T47D (cell line): ENCODE measurements at regions not wholly inside any gene's neighbourhood (a gene's known extent, or its start where the extent isn't known, plus 50 kb on each side); places are given as distances from the start of the nearest gene placed in this dataset.

Experiments
- DNase-seq, 2 experiments: peaks; one replicate each; pipeline versions ENCODE4 v3.0.0 to v3.0.0-alpha.2; 2011 to 2012; ENCODE audit warnings: low read depth in 1 of 2, low spot score in 1 of 2
- JUND ChIP-seq: IDR thresholded peaks from 2 replicates; pipeline ENCODE4 v1.6.1; 2012; ENCODE audit warnings: low read depth
- in situ Hi-C: cut with HindIII; loops from 2 replicates; pipeline ENCODE4 v1.10.0; 2016; ENCODE audit warnings: low sequenced_read_pairs, low pct_unique_long_range_greater_than_20kb

DNA sequence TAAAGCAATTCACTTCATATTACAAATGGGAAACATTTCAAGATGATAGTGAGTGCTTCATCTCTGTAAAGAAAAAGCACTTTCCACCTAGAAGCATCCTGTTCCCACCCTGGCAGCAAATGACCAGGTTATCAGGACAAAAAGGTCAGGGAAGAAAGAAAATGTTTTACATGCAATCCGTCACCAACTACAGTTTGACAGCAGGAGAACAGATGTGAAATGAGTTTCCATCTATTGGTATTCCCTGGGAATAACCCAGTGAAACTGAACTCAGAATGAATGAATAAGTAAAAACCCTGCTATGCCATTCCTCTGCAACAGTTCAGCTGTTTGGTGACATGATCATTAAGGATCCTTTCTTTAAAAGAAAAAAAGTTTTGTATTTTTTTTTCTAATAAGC, 67.6 kb downstream of the HTR1A start:
- in situ Hi-C loops, result no loop called here
- TF ChIP-seq JUND, result no peak
- no peak for DNase-seq

DNA sequence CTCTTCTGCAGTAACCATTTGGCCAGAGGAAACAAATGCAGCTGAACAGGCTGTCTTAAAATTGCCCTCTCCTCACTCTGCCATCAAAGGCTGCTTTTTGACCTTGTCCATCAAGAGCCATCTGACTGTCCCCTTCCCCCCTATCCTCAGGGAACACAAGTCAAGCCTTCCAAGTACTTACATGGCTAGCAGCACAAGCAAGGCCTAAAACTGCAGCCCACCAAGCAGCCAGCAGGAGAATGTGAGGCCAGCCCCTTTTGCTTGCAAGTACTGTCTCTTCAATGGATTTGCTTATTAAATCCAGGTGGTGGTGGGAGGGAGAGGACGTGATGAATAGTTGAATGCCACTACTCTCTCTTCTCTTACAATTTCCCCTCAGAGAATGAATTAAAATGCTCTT, 83.5 kb downstream of the HTR1A start:
- no peak for DNase-seq
- no peak for TF ChIP-seq JUND
- in situ Hi-C loops, result no loop called here

DNA sequence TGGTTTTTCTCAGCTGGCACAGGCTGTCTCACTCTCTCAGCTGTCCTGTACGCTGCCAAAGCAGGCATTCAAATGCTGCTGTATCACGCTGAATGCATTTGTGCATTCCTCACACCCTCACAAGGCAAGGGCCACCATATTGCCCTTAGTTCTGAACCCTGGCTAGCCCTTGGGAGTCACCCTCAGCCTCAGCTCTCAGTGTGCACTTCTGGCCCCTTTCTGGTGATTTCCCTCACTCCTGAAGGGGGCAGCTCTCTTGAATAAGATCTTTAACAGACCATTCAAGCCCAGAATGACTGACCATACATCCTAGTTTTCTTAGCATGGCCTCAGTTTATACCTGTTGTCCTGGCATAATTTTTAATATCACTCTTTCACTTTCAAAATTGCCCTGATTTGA, 84.3 kb downstream of the HTR1A start:
- TF ChIP-seq JUND, result no peak
- in situ Hi-C loops, result no loop called here
- no peak for DNase-seq

GRCh38 chr5:63860379-63860778, 101.9 kb downstream of the HTR1A start:
- no peak for TF ChIP-seq JUND
- in situ Hi-C loops, result no loop called here
- DNase-seq, result no peak

DNA sequence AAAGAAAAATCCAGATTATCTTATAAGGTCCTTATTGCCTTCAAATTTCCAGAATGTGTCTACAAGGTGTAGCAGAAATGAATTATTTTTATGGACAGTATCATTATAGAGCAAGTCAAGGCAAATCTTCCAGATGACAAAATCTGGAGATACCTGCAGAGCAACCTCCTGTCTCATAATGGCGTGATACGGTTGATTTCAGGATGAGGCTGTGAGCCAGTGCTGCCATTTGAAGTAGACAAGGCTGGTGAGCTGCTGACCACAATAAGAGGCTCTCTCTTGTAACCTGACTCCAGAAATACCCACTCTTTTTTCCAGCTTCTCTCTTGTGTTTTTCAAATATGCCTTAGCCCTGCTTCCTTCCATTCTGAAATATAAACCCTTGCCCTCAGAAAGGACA, 108.2 kb downstream of the HTR1A start:
- DNase-seq, result no peak
- TF ChIP-seq JUND, result no peak

DNA sequence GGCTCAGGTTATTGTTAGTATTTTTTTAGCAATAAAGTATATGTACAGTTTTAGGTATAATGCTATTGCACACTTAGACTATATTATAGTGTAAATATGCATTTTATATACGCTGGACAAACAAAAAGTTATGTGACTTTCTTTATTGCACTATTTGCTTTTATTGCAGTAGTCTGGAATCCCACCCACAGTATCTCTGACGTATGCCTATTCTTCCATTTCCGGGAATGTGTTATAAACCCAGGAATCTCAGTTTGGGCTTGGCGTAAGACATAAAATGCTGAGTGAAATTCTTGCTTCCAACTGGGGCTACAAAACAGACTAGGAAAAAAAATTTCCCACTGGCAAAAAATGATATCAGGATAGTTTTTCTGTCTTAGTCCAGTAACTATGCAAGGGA, 119.1 kb downstream of the HTR1A start:
- in situ Hi-C loops, result no loop called here
- DNase-seq, result no peak
- TF ChIP-seq JUND, result no peak

More for the DNA sequence above, 108.2 kb downstream of the HTR1A start:
- in situ Hi-C loops, result no loop called here

DNA sequence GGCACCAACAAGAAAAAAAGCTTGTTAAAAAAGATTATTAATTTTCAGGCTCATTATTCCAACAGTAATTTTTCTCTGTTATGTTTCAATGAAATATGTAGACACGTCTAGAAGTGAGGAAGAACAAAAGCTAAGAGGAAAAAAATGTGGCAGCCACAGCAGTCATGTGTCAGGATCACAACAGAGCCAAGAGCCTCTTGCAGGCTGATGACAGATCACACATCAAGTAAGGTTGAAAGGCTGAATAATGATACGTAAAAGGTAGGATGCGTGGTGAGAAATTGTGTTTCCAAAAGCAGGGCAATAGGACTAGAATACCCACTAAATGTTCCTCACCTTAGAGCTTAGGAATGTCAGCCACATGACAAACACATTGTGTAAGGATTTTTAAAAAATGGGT, 124.8 kb downstream of the HTR1A start:
- TF ChIP-seq JUND, result no peak
- in situ Hi-C loops, result no loop called here
- DNase-seq, result no peak

- TF ChIP-seq JUND, result no peak
- DNase-seq, result no peak
- in situ Hi-C loops, result no loop called here
Measured at GRCh38 chr5:63831381-63831780, 130.9 kb downstream of the HTR1A start.

GRCh38 chr5:63825984-63826383, 136.3 kb downstream of the HTR1A start:
- TF ChIP-seq JUND, result no peak
- no peak for DNase-seq
- in situ Hi-C loops, result no loop called here

GRCh38 chr5:63823583-63823982, 138.7 kb downstream of the HTR1A start:
- in situ Hi-C loops, result no loop called here
- no peak for DNase-seq
- no peak for TF ChIP-seq JUND

DNA sequence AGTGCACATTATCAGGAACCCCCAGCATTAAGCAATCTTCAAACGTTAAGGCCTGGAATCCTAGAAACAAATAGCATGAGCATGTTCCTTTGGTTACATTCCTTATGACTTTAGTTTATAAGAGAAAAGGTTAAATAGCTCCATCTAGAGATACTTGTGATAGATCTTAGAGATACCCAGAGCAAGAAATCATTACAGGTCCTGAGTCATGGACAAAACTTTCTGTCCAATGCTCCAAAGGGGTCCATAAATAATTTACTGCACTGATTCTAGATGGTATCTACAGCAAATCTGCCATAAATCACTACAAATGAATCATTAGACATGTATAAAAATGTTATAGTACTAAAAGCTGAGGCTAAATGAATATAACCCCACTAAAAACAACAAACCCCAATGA, 139.6 kb downstream of the HTR1A start:
- DNase-seq, result no peak
- in situ Hi-C loops, result no loop called here
- no peak for TF ChIP-seq JUND

DNA sequence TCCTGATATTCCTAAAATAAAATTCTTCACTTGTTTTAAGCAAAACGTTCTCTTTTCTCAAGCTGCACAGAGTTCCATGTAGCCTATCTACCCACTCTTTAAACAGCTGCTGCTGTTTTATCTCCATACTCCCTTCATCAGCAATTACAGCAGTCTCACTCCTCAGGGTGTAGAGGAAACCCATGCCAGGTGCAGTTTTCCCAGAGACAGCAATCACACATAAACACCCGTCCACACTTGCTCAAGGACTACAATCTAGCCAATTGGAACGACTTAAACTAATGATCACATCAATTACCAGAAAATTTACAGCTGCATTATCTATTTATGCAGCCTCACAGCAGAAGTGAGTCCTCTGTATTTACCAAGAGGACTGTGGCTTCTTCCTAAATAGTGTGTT, 141.7 kb downstream of the HTR1A start:
- in situ Hi-C loops, result no loop called here
- no peak for DNase-seq
- no peak for TF ChIP-seq JUND

GRCh38 chr5:63812693-63813092, 149.6 kb downstream of the HTR1A start:
- no peak for TF ChIP-seq JUND
- DNase-seq, result no peak
- in situ Hi-C loops, result no loop called here

DNA sequence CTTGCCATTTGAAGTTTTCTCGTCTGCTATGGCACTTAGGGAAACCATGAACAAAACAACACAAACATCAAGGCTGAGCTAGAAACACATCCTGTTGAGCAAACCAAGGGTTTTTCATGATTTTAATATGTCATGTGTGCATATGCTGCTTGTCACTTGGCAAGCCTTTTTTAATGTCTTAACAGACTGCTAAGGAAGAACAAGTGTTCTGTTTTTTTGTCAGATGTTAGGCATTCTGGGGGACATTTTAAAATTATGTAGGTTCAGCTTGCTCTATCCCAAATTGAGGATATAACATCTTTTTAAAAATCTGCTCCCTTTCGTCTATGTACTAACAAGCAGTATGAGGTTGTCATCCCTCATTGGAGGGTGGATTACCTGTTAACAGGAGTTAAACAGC, 150.3 kb downstream of the HTR1A start:
- in situ Hi-C loops, result no loop called here
- no peak for DNase-seq
- no peak for TF ChIP-seq JUND

- in situ Hi-C loops, result no loop called here
- TF ChIP-seq JUND, result no peak
- DNase-seq, result no peak
Measured at GRCh38 chr5:63811286-63811685, 151.0 kb downstream of the HTR1A start.
